Ovary (tissue), 7 donors: ENCODE measurements at regions not wholly inside any gene's neighbourhood (a gene's known extent, or its start where the extent isn't known, plus 50 kb on each side); places are given as distances from the start of the nearest gene placed in this dataset.

ENCODE experiments used
- DNase-seq, 5 donors: peaks; one replicate each; pipeline ENCODE4 v3.0.0-alpha.2; 2019 to 2020
- H3K27ac ChIP-seq, 2 donors: fragments of 200-600 bp; one replicate each; pipeline versions ENCODE4 v1.5.1 to v1.8.0; 2019 to 2022
- H3K27me3 ChIP-seq: fragments of 200-600 bp; one replicate; pipeline ENCODE4 v1.8.0; 2022
- H3K36me3 ChIP-seq: fragments of 200-600 bp; sonication (generic); one replicate; pipeline ENCODE4 v1.5.1; 2019
- H3K4me1 ChIP-seq: one replicate; pipeline ENCODE4 v1.8.1; 2013; ENCODE audit warnings: mild to moderate bottlenecking, moderate library complexity; ENCODE audit not compliant: insufficient read depth
- H3K4me3 ChIP-seq: fragments of 200-600 bp; sonication (generic); one replicate; pipeline ENCODE4 v1.5.1; 2017
- H3K9me3 ChIP-seq, 2 donors: fragments of 200-600 bp in 1 of 2; sonication (generic) in 1 of 2; one replicate each; pipeline versions ENCODE4 v1.5.1 to v1.8.1; 2013 to 2019; ENCODE audit warnings: mild to moderate bottlenecking in 1 of 2, moderate library complexity in 1 of 2
- CTCF ChIP-seq, 3 donors: fragments of 450-650 bp in 2 of 3; fragments of 200-600 bp in 1 of 3; IDR thresholded peaks; one replicate each; pipeline versions ENCODE4 v1.5.1 to v1.8.0; 2016 to 2022; ENCODE audit warnings: antibody characterized with exemption in 3 of 3, mild to moderate bottlenecking in 1 of 3
- EP300 ChIP-seq: sonication (generic); formaldehyde crosslinking; IDR thresholded peaks from one replicate; pipeline ENCODE4 v1.6.1; 2017; ENCODE audit warnings: antibody characterized with exemption
- POLR2A ChIP-seq: fragments of 450-650 bp; IDR thresholded peaks from one replicate; pipeline ENCODE4 v1.6.1; 2017; ENCODE audit warnings: antibody characterized with exemption, mild to moderate bottlenecking, moderate library complexity
- WGBS, 3 donors: extraction: QIAGEN DNeasy Blood & Tissue Kit in 1 of 3; methylation state at CpG; one replicate each; pipeline versions ENCODE4 v1.1.5 to v1.1.7; 2013 to 2017; 5-methylcytosine and 5-hydroxymethylcytosine counted together
- intact Hi-C, 4 donors: fragments of 100-400 bp; cut with DNase I; formaldehyde crosslinking; loops; one replicate each; pipeline versions ENCODE4 v1.11.0 to v1.15.1; 2022 to 2023
- donor health status: DM: no; HTN: no; CAD: no; lungs with moderate emphysema.
- donor health status: DM: no; HTN: no; CAD: no.
- donor health status: Bipolar disorder and iron deficiency.
- donor health status: DM: no; HTN: no; CAD: no.
- donor health status: DM: yes; HTN: yes; CAD: no.

GRCh38 chrX:124827258-124827845 lies 481.0 kb downstream of the SH2D1A start:
- no peak for DNase-seq
- intact Hi-C loops, result no loop called here
- no peak overlapping the region for H3K4me3 ChIP-seq
- WGBS, 3 donors, result 76 to 82% (median 79%) methylated on average over 6 of the region's 6 CpGs
- H3K4me1 ChIP-seq, result no peaks in the 10 kb centered on the region
- no peaks in the 10 kb centered on the region for H3K36me3 ChIP-seq
- no peaks in the 10 kb centered on the region for H3K9me3 ChIP-seq
- H3K27me3 ChIP-seq, result no peaks in the 10 kb centered on the region
- no peak overlapping the region for H3K27ac ChIP-seq
- TF ChIP-seq POLR2A, result no peak
- no peak for TF ChIP-seq EP300
- TF ChIP-seq CTCF (IDR thresholded peaks at IDR 0.05), result no peak

GRCh38 chrX:124829930-124830329 lies 483.6 kb downstream of the SH2D1A start:
- TF ChIP-seq EP300, result no peak
- TF ChIP-seq CTCF (IDR thresholded peaks at IDR 0.05), result no peak
- TF ChIP-seq POLR2A, result no peak
- no peak for DNase-seq
- no peak overlapping the region for H3K27ac ChIP-seq

GRCh38 chrX:124836786-124837185 lies 482.9 kb upstream of the TEX13C start:
- TF ChIP-seq POLR2A (no peak), EP300 (no peak), CTCF (IDR thresholded peaks at IDR 0.05) (no peak)
- Histone ChIP-seq H3K36me3 (no peaks in the 10 kb centered on the region), H3K4me1 (no peaks in the 10 kb centered on the region), H3K27ac (no peak overlapping the region), H3K27me3 (no peaks in the 10 kb centered on the region), H3K4me3 (no peak overlapping the region), H3K9me3 (no peaks in the 10 kb centered on the region)
- no peak for DNase-seq
- 68 to 71% (median 70%) methylated on average over 3 of the region's 3 CpGs for WGBS, 3 donors
- intact Hi-C loops, result no loop called here

More at GRCh38 chrX:124829930-124830329, 483.6 kb downstream of the SH2D1A start:
- H3K4me1 ChIP-seq, result no peaks in the 10 kb centered on the region
- H3K27me3 ChIP-seq, result no peaks in the 10 kb centered on the region
- intact Hi-C loops, result no loop called here
- no peak overlapping the region for H3K4me3 ChIP-seq
- 80 to 87% (median 80%) methylated on average over 5 of the region's 5 CpGs for WGBS, 3 donors
- no peaks in the 10 kb centered on the region for H3K36me3 ChIP-seq
- H3K9me3 ChIP-seq, result no peaks in the 10 kb centered on the region

GRCh38 chrX:124842205-124842604 lies 477.5 kb upstream of the TEX13C start:
- Histone ChIP-seq H3K9me3 (no peaks in the 10 kb centered on the region), H3K27me3 (no peaks in the 10 kb centered on the region), H3K4me3 (no peak overlapping the region), H3K27ac (no peak overlapping the region), H3K36me3 (no peaks in the 10 kb centered on the region), H3K4me1 (no peaks in the 10 kb centered on the region)
- 48 to 56% (median 51%) methylated on average over 2 of the region's 2 CpGs for WGBS, 3 donors
- DNase-seq, result no peak
- intact Hi-C loops, result no loop called here
- TF ChIP-seq EP300 (no peak), POLR2A (no peak), CTCF (IDR thresholded peaks at IDR 0.05) (no peak)
